ENCODE measurements at regions not wholly inside any gene's neighbourhood (a gene's known extent, or its start where the extent isn't known, plus 50 kb on each side); places are given as distances from the start of the nearest gene placed in this dataset.

DNA sequence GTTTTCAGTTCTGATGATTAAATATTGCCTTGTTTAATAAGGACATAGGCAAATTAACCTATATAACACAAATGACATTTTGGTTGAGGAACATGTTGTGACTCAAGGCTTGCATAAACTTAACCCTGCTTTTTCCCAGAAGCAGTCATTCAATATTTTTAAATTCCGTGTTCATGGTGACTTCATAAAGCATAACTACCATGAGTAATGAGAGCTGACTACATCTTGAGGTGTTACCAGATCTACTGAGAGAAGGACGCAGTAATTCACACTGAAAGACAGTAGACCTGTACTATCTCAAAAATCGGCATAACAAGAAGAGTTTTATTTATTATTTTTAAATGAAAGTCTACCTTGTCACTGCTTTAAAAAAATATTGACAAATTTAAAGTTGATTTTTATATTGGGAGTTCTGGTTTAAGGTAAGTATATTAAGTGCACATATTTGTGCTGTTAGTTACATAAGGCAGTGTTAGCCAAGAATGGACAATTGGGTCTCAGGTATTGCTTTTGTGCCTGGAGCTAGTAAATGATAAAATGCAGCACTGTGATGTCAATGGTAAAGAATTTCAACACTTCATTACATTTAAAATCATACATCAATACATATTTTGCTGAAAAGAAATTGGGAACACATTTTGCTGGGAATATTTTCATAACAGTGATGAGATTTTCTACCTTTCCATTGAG, 1198.5 kb downstream of the FSCB start:
- H2AK5ac ChIP-seq (ENCODE audit: low read length, severe bottlenecking), result no peak overlapping the region
- H3K4ac ChIP-seq (ENCODE audit: low read depth in 1 of 2, low read length in 2 of 2), result no peak overlapping the region
- H4K91ac ChIP-seq (ENCODE audit: low read length), result no peak overlapping the region
- no peaks in the 10 kb centered on the region for H3K9me3 ChIP-seq (ENCODE audit: control insufficient read depth, low read length)
- DNase-seq, result no peak
- no peak overlapping the region for H2BK15ac ChIP-seq (ENCODE audit: low read depth, poor library complexity, severe bottlenecking)
- H3K4me2 ChIP-seq (ENCODE audit: low read length, poor library complexity, severe bottlenecking), result no peak overlapping the region
- H3K27me3 ChIP-seq (ENCODE audit: control insufficient read depth in 1 of 2, insufficient read depth in 1 of 2, low read length in 2 of 2), result no peaks in the 10 kb centered on the region
- no peak overlapping the region for H2BK5ac ChIP-seq (ENCODE audit: low read depth, low read length, poor library complexity, severe bottlenecking)
- no peaks in the 10 kb centered on the region for H3K4me1 ChIP-seq (ENCODE audit: control insufficient read depth, insufficient read depth, low read depth, low read length)
- H3K23ac ChIP-seq (ENCODE audit: low read length in 2 of 2), result no peak overlapping the region
- H3K36me3 ChIP-seq (ENCODE audit: control insufficient read depth in 1 of 2, insufficient read depth in 2 of 2, low read depth in 1 of 2, low read length in 2 of 2), result no peaks in the 10 kb centered on the region
- no peak overlapping the region for H2AFZ ChIP-seq (ENCODE audit: low read depth, low read length)
- no peak overlapping the region for H2BK120ac ChIP-seq (ENCODE audit: low read depth, low read length)
- no peak overlapping the region for H2BK12ac ChIP-seq (ENCODE audit: low read length in 2 of 2)
- H3K27ac ChIP-seq (ENCODE audit: low read length, poor library complexity, severe bottlenecking), result no peak overlapping the region
- no peak overlapping the region for H3K14ac ChIP-seq (ENCODE audit: low read length in 2 of 2)
- 100% methylated on average over 1 of the region's 3 CpGs for WGBS
- H3K9ac ChIP-seq (ENCODE audit: low read length), result no peak overlapping the region
- no peak overlapping the region for H4K8ac ChIP-seq (ENCODE audit: low read length)
- no peak overlapping the region for H3K4me3 ChIP-seq (ENCODE audit: insufficient read depth in 1 of 2, low read depth in 1 of 2, low read length in 2 of 2)
- H3K18ac ChIP-seq (ENCODE audit: low read depth in 1 of 2, low read length in 2 of 2), result no peak overlapping the region
- no peaks in the 10 kb centered on the region for H3K79me1 ChIP-seq (replicated peaks; ENCODE audit: low read length, poor library complexity, severe bottlenecking)

- no peak overlapping the region for H2AFZ ChIP-seq (ENCODE audit: low read depth, low read length)
- H3K4me2 ChIP-seq (ENCODE audit: low read length, poor library complexity, severe bottlenecking), result no peak overlapping the region
- no peak overlapping the region for H3K23ac ChIP-seq (ENCODE audit: low read length in 2 of 2)
- H2BK120ac ChIP-seq (ENCODE audit: low read depth, low read length), result no peak overlapping the region
- DNase-seq, result no peak
- no peaks in the 10 kb centered on the region for H3K79me1 ChIP-seq (replicated peaks; ENCODE audit: low read length, poor library complexity, severe bottlenecking)
- H3K9me3 ChIP-seq (ENCODE audit: control insufficient read depth, low read length), result no peaks in the 10 kb centered on the region
- H3K18ac ChIP-seq (ENCODE audit: low read depth in 1 of 2, low read length in 2 of 2), result no peak overlapping the region
- no peak overlapping the region for H2BK5ac ChIP-seq (ENCODE audit: low read depth, low read length, poor library complexity, severe bottlenecking)
- H4K91ac ChIP-seq (ENCODE audit: low read length), result no peak overlapping the region
- no peaks in the 10 kb centered on the region for H3K36me3 ChIP-seq (ENCODE audit: control insufficient read depth in 1 of 2, insufficient read depth in 2 of 2, low read depth in 1 of 2, low read length in 2 of 2)
- H3K27ac ChIP-seq (ENCODE audit: low read length, poor library complexity, severe bottlenecking), result no peak overlapping the region
- H3K9ac ChIP-seq (ENCODE audit: low read length), result no peak overlapping the region
- no CpG with 5 or more reads among the region's 1 CpG for WGBS
- no peak overlapping the region for H3K4ac ChIP-seq (ENCODE audit: low read depth in 1 of 2, low read length in 2 of 2)
- H3K27me3 ChIP-seq (ENCODE audit: control insufficient read depth in 1 of 2, insufficient read depth in 1 of 2, low read length in 2 of 2), result no peaks in the 10 kb centered on the region
- no peak overlapping the region for H2BK12ac ChIP-seq (ENCODE audit: low read length in 2 of 2)
- H3K14ac ChIP-seq (ENCODE audit: low read length in 2 of 2), result no peak overlapping the region
- H4K8ac ChIP-seq (ENCODE audit: low read length), result no peak overlapping the region
- no peak overlapping the region for H2BK15ac ChIP-seq (ENCODE audit: low read depth, poor library complexity, severe bottlenecking)
- H3K4me3 ChIP-seq (ENCODE audit: insufficient read depth in 1 of 2, low read depth in 1 of 2, low read length in 2 of 2), result no peak overlapping the region
- H3K4me1 ChIP-seq (ENCODE audit: control insufficient read depth, insufficient read depth, low read depth, low read length), result no peaks in the 10 kb centered on the region
- H2AK5ac ChIP-seq (ENCODE audit: low read length, severe bottlenecking), result no peak overlapping the region
Observed at GRCh38 chr14:43307836-43308235, 1199.2 kb downstream of the FSCB start.

DNA sequence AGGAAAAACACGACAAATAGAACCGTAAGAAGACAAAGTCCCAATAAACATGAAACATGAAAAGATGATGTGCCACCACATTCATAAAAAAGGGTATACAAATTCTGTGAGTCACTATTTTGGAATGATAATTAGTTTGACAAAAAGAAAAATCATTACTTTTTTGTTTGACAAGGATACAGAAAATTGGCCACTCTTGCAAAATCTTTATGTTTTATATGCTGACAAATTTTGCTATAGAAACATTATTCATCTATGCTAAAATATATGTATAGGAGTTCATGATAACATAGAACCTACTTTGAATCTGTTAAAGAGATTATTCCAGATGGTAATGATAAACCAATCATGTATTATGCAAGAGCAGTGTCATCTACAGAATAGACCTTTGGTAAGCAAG, 1201.0 kb downstream of the FSCB start:
- H3K79me1 ChIP-seq (replicated peaks; ENCODE audit: low read length, poor library complexity, severe bottlenecking), result no peaks in the 10 kb centered on the region
- H3K4me3 ChIP-seq (ENCODE audit: insufficient read depth in 1 of 2, low read depth in 1 of 2, low read length in 2 of 2), result no peak overlapping the region
- H3K27me3 ChIP-seq (ENCODE audit: control insufficient read depth in 1 of 2, insufficient read depth in 1 of 2, low read length in 2 of 2), result no peaks in the 10 kb centered on the region
- DNase-seq, result no peak
- H3K9ac ChIP-seq (ENCODE audit: low read length), result no peak overlapping the region
- no peak overlapping the region for H4K91ac ChIP-seq (ENCODE audit: low read length)
- no peak overlapping the region for H3K27ac ChIP-seq (ENCODE audit: low read length, poor library complexity, severe bottlenecking)
- no peak overlapping the region for H3K23ac ChIP-seq (ENCODE audit: low read length in 2 of 2)
- no peaks in the 10 kb centered on the region for H3K36me3 ChIP-seq (ENCODE audit: control insufficient read depth in 1 of 2, insufficient read depth in 2 of 2, low read depth in 1 of 2, low read length in 2 of 2)
- no peak overlapping the region for H3K18ac ChIP-seq (ENCODE audit: low read depth in 1 of 2, low read length in 2 of 2)
- no peak overlapping the region for H3K4ac ChIP-seq (ENCODE audit: low read depth in 1 of 2, low read length in 2 of 2)
- no peaks in the 10 kb centered on the region for H3K9me3 ChIP-seq (ENCODE audit: control insufficient read depth, low read length)
- H2AFZ ChIP-seq (ENCODE audit: low read depth, low read length), result no peak overlapping the region
- no peak overlapping the region for H2BK5ac ChIP-seq (ENCODE audit: low read depth, low read length, poor library complexity, severe bottlenecking)
- no peaks in the 10 kb centered on the region for H3K4me1 ChIP-seq (ENCODE audit: control insufficient read depth, insufficient read depth, low read depth, low read length)
- H3K14ac ChIP-seq (ENCODE audit: low read length in 2 of 2), result no peak overlapping the region
- no peak overlapping the region for H4K8ac ChIP-seq (ENCODE audit: low read length)
- H2AK5ac ChIP-seq (ENCODE audit: low read length, severe bottlenecking), result no peak overlapping the region
- H2BK15ac ChIP-seq (ENCODE audit: low read depth, poor library complexity, severe bottlenecking), result no peak overlapping the region
- no CpG with 5 or more reads among the region's 2 CpGs for WGBS
- no peak overlapping the region for H3K4me2 ChIP-seq (ENCODE audit: low read length, poor library complexity, severe bottlenecking)
- no peak overlapping the region for H2BK12ac ChIP-seq (ENCODE audit: low read length in 2 of 2)
- H2BK120ac ChIP-seq (ENCODE audit: low read depth, low read length), result no peak overlapping the region

DNA sequence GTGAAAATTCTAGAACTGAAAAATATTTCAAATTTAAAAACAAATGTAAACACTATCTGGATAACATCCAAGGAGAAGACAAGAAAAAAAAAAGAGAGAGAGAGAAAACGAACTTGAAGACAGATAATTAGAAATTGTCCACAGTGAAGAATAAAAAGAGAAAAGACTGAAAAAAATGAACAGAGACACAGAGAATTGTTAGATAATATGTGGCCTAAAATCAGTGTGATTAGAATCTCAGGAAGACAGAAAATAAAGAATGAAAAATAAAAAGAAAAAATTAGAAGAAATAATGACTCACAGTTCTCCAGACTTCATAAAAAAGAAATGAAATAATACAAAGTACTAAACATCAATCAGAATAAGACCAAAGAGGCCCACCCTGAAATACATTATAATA, 1209.3 kb downstream of the FSCB start:
- Histone ChIP-seq H3K27me3 (ENCODE audit: control insufficient read depth in 1 of 2, insufficient read depth in 1 of 2, low read length in 2 of 2) (no peaks in the 10 kb centered on the region), H2BK120ac (ENCODE audit: low read depth, low read length) (no peak overlapping the region), H2AK5ac (ENCODE audit: low read length, severe bottlenecking) (no peak overlapping the region), H3K23ac (ENCODE audit: low read length in 2 of 2) (no peak overlapping the region), H3K36me3 (ENCODE audit: control insufficient read depth in 1 of 2, insufficient read depth in 2 of 2, low read depth in 1 of 2, low read length in 2 of 2) (no peaks in the 10 kb centered on the region), H2BK15ac (ENCODE audit: low read depth, poor library complexity, severe bottlenecking) (no peak overlapping the region), H3K27ac (ENCODE audit: low read length, poor library complexity, severe bottlenecking) (no peak overlapping the region), H4K91ac (ENCODE audit: low read length) (no peak overlapping the region), H4K8ac (ENCODE audit: low read length) (no peak overlapping the region), H3K9ac (ENCODE audit: low read length) (no peak overlapping the region), H3K4me1 (ENCODE audit: control insufficient read depth, insufficient read depth, low read depth, low read length) (no peaks in the 10 kb centered on the region), H3K9me3 (ENCODE audit: control insufficient read depth, low read length) (peaks cover 3% of the 10 kb centered on the region), H3K4me3 (ENCODE audit: insufficient read depth in 1 of 2, low read depth in 1 of 2, low read length in 2 of 2) (no peak overlapping the region), H3K18ac (ENCODE audit: low read depth in 1 of 2, low read length in 2 of 2) (no peak overlapping the region), H2AFZ (ENCODE audit: low read depth, low read length) (no peak overlapping the region), H2BK5ac (ENCODE audit: low read depth, low read length, poor library complexity, severe bottlenecking) (no peak overlapping the region), H3K14ac (ENCODE audit: low read length in 2 of 2) (no peak overlapping the region), H3K79me1 (replicated peaks; ENCODE audit: low read length, poor library complexity, severe bottlenecking) (no peaks in the 10 kb centered on the region), H2BK12ac (ENCODE audit: low read length in 2 of 2) (no peak overlapping the region), H3K4ac (ENCODE audit: low read depth in 1 of 2, low read length in 2 of 2) (no peak overlapping the region), H3K4me2 (ENCODE audit: low read length, poor library complexity, severe bottlenecking) (no peak overlapping the region)
- WGBS, result 81% methylated on average over 1 of the region's 1 CpG
- DNase-seq, result no peak

All from mesenchymal stem cell (in vitro differentiated cells and primary cell).